ENCODE measurements at regions not wholly inside any gene's neighbourhood (a gene's known extent, or its start where the extent isn't known, plus 50 kb on each side); places are given as distances from the start of the nearest gene placed in this dataset.

DNA sequence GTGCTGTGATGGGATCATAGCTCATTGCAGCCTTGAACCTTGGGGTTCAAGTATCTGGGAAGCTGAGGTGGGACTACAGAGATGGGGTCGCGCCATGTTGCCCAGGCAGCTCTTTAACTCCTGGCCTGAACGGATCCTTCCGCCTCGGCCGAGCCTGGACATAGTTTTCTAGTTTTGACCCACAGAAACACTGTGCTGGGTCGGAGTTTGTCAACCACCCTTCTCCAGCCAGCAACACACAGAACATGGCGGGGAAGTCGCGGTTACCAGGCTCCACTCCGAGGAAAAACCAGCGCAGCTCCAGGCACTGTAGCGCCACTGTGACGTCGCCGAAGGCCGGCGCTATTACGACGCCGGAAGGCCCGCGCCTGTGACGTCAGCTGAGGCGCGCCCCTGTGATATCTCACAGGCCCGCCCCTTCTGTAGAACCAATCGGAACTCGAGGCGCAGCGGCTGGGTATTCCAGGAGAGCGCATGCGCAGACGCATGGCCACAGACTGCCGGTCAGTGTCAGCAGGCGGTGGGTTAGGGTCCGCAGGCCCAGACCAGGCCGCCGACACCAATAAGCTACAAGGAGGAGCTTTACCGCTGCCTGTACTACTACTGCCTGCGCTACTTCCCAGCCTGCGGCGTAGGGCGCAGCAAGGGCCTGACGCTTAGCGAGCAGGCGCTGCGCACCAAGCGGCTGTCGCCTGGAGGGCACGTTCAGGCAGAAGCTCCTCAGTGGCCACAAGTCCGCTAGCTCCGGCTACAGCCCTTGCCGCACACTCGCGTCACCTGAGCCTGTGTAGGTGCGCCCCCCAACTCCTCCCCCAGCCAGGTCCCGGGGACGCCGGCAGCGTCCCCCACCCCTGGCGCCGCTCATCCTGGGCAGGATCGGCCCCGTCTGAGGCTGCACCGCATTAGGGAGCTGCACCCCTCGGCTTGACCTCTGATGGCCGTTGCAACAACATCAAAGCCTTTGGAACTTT lies 135.2 kb upstream of the KCTD7 start:
- TF ChIP-seq, protein P1, sequence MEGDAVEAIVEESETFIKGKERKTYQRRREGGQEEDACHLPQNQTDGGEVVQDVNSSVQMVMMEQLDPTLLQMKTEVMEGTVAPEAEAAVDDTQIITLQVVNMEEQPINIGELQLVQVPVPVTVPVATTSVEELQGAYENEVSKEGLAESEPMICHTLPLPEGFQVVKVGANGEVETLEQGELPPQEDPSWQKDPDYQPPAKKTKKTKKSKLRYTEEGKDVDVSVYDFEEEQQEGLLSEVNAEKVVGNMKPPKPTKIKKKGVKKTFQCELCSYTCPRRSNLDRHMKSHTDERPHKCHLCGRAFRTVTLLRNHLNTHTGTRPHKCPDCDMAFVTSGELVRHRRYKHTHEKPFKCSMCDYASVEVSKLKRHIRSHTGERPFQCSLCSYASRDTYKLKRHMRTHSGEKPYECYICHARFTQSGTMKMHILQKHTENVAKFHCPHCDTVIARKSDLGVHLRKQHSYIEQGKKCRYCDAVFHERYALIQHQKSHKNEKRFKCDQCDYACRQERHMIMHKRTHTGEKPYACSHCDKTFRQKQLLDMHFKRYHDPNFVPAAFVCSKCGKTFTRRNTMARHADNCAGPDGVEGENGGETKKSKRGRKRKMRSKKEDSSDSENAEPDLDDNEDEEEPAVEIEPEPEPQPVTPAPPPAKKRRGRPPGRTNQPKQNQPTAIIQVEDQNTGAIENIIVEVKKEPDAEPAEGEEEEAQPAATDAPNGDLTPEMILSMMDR (IDR thresholded peaks at IDR 0.05; ENCODE audit: low read depth, low read length): no peak
- peak overlapping the region; percentile 70 for H3K4me3 ChIP-seq (ENCODE audit: low read depth, low read length)

DNA sequence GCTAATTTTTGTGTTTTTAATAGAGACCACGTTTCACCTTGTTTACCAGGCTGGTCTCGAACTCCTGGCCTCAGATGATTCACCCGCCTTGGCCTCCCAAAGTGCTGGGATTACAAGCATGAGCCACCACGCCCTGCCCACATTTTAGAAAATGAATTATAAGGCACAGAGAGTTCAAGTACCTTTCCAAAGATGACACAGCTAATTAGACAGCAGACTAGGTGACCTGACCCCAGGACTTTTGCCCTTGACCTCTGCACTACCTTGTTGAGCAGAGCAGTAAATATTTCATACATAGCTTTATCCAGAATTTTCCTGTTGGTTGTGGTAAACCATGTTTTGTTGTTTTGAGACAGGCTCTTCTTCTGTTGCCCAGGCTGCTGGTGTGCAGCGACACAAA lies 131.3 kb upstream of the KCTD7 start:
- H3K4me3 ChIP-seq (ENCODE audit: low read depth, low read length): no peak overlapping the region
- TF ChIP-seq, protein P1 (IDR thresholded peaks at IDR 0.05; ENCODE audit: low read depth, low read length): no peak

DNA sequence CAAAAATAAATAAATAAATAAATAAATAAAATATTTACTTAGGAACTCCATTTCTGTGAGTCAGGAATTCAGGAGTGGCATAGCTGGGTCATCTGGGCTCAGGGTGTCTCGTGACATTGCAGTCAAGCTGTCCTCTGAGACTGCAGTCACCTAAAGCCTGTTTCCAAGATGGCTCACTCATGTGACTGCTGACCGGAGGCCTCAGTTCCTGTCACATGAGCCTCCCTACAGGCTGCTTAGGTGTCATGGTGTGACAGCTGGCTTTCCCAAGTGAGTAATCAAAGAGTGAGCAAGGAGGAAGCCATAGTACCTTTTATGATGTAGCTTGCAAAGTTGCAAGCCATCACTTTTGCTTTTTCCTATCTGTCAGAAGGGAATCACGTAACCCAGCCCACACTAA lies 128.6 kb upstream of the KCTD7 start:
- H3K4me3 ChIP-seq (ENCODE audit: low read depth, low read length): no peak overlapping the region
- TF ChIP-seq, protein P1 (IDR thresholded peaks at IDR 0.05; ENCODE audit: low read depth, low read length): no peak

DNA sequence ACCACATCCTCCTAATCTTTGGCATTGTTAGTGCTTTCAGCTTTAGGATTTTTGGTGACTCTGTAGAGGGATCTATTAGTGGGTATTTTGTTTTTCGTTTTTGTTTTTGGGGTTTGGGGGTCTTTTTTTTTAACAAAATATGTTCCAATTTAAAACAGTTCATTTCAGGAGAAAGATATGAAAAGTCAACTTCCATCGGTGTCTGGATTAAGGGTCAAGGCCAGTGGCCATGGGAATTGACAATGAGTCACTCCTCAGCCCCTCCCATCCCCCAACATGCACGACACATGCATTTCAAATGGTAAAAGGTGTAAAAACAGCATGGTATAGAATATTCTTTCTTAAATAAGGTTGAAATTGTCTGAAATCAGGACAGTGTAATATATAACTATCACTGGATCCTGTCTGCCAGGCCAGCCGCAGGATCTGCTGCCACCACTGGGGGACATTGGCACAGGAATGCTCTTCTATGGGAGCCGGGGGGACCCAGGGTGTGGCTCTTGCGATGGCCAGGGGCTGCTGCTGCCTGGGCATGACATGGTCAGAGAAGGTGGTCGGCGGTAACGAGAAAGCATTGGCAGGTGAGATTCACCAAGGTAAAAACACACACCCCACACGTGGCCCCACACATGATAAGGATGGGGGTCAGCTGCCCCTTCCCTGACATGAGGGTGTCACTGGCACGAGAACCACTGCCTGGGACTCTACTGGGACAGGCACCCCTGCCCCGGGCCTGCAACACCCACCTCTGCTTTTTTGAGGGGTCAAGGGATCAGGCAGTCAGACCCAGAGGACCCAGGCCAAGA lies 126.2 kb upstream of the KCTD7 start:
- no peak overlapping the region for H3K4me3 ChIP-seq (ENCODE audit: low read depth, low read length)
- TF ChIP-seq, protein P1 (IDR thresholded peaks at IDR 0.05; ENCODE audit: low read depth, low read length): no peak

DNA sequence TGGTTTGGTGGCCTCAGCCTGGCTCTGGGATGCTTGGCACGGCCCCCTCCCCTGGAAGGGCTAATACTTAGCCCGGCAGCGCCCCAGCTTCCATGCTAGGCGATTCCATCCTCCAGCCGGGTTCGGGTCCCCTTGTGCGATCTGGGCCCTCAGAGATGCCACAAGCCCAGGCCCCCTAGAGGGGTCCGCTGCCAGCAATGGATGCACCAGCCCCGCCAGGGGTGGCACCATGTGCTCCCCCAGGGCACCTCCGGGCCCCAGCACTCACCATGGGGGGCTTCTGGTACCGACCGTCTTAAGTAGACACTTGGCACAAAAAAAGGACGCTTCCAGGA lies 125.7 kb upstream of the KCTD7 start:
- H3K4me3 ChIP-seq (ENCODE audit: low read depth, low read length): no peak overlapping the region
- TF ChIP-seq, protein P1 (IDR thresholded peaks at IDR 0.05; ENCODE audit: low read depth, low read length): no peak

DNA sequence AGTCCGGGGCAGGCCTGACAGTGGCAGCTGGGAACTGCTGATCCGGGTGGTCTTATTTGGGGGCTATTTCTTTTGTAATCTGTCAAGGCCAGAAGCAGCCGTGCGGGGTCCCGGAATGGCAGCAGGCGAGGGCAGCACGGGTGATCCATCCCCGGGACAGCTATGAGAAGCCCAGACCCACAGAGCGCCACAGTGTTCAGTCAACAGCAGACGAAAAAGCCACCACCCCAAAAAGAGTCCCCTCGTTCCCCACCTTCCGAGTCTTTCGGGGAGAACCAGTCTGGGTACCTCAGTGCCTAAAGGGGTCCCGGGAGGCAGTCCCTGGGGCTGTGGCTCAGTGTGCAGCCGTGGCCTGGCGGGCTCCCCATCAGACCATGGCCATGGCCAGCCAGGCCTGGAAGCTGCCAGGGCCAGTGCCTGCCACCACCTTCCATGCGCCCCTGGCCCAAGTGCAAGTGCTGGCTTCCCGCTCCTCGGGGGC lies 125.1 kb upstream of the KCTD7 start:
- TF ChIP-seq, protein P1 (IDR thresholded peaks at IDR 0.05; ENCODE audit: low read depth, low read length): no peak
- no peak overlapping the region for H3K4me3 ChIP-seq (ENCODE audit: low read depth, low read length)

DNA sequence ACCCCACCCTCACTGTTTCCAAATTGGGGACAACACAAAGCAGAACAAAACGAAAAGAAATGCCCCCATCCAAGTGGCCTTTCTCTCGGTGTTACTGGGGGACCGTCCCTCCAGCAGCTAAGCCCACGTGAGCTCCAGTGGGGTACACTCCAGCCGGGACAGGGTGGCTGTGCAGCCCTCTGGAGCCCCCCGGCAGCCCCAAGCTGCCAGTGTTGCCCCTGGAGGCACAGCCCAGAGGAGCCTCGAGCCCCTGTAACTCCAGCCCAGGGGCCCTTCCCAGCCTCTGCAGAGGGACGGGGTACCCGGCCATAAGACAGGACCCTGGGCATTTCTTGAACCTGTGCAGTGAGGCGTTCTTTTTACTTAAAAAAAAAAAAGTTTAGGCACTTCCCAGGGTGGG lies 124.5 kb upstream of the KCTD7 start:
- H3K4me3 ChIP-seq (ENCODE audit: low read depth, low read length): no peak overlapping the region
- TF ChIP-seq, protein P1 (IDR thresholded peaks at IDR 0.05; ENCODE audit: low read depth, low read length): no peak

All from WI38 (cell line).